BLaER1 (cell line): ENCODE measurements at regions not wholly inside any gene's neighbourhood (a gene's known extent, or its start where the extent isn't known, plus 50 kb on each side); places are given as distances from the start of the nearest gene placed in this dataset.

Source experiments
- H3K27ac ChIP-seq: shearing (Covaris generic); formaldehyde crosslinking; 2 replicates; pipeline ENCODE4 v1.8.1; 2022
- H3K27me3 ChIP-seq: shearing (Covaris generic); formaldehyde crosslinking; 2 replicates; pipeline ENCODE4 v1.8.1; 2022
- H3K36me3 ChIP-seq: shearing (Covaris generic); formaldehyde crosslinking; 2 replicates; pipeline ENCODE4 v1.8.1; 2022
- H3K4me1 ChIP-seq: shearing (Covaris generic); formaldehyde crosslinking; 2 replicates; pipeline ENCODE4 v1.8.1; 2022
- H3K4me2 ChIP-seq: shearing (Covaris generic); formaldehyde crosslinking; 2 replicates; pipeline ENCODE4 v1.8.1; 2022
- H3K4me3 ChIP-seq: shearing (Covaris generic); formaldehyde crosslinking; 2 replicates; pipeline ENCODE4 v1.8.1; 2022
- H3K9ac ChIP-seq: shearing (Covaris generic); formaldehyde crosslinking; 2 replicates; pipeline ENCODE4 v1.8.1; 2022
- H3K9me3 ChIP-seq: shearing (Covaris generic); formaldehyde crosslinking; 2 replicates; pipeline ENCODE4 v1.8.1; 2022
- H4K20me1 ChIP-seq: shearing (Covaris generic); formaldehyde crosslinking; 2 replicates; pipeline ENCODE4 v1.8.1; 2022
- Cebpa-rat ChIP-seq: shearing (Covaris generic); IDR thresholded peaks from 2 replicates; pipeline ENCODE4 v1.8.1; 2022

- Histone ChIP-seq H4K20me1 (no peaks in the 10 kb centered on the region), H3K36me3 (no peaks in the 10 kb centered on the region), H3K27ac (no peak overlapping the region), H3K4me3 (no peak overlapping the region), H3K4me1 (peaks cover 4% of the 10 kb centered on the region; the same call in 1 of the 2 replicates), H3K27me3 (no peaks in the 10 kb centered on the region), H3K4me2 (no peak overlapping the region), H3K9ac (no peak overlapping the region), H3K9me3 (no peaks in the 10 kb centered on the region)
- no peak for TF ChIP-seq Cebpa-rat
Measured at GRCh38 chr18:26685438-26686157, 137.2 kb upstream of the KCTD1 start.

- Histone ChIP-seq H3K36me3 (no peaks in the 10 kb centered on the region), H3K4me1 (peaks cover 6% of the 10 kb centered on the region; the same call in 1 of the 2 replicates), H3K27ac (no peak overlapping the region), H3K4me3 (no peak overlapping the region), H3K9me3 (peaks cover 14% of the 10 kb centered on the region; the same call in 1 of the 2 replicates), H3K9ac (no peak overlapping the region), H3K27me3 (no peaks in the 10 kb centered on the region), H4K20me1 (no peaks in the 10 kb centered on the region), H3K4me2 (no peak overlapping the region)
- no peak for TF ChIP-seq Cebpa-rat
Measured at GRCh38 chr18:26677957-26678356, 129.6 kb upstream of the KCTD1 start.

GRCh38 chr18:26667046-26667445, 118.7 kb upstream of the KCTD1 start:
- no peak for TF ChIP-seq Cebpa-rat
- Histone ChIP-seq H3K9ac (no peak overlapping the region), H3K9me3 (no peaks in the 10 kb centered on the region), H3K4me3 (no peak overlapping the region), H3K27ac (no peak overlapping the region), H3K27me3 (no peaks in the 10 kb centered on the region), H3K4me1 (no peaks in the 10 kb centered on the region), H3K36me3 (no peaks in the 10 kb centered on the region), H4K20me1 (no peaks in the 10 kb centered on the region), H3K4me2 (no peak overlapping the region)

- Histone ChIP-seq H3K9ac (no peak overlapping the region), H3K9me3 (no peaks in the 10 kb centered on the region), H3K4me2 (no peak overlapping the region), H3K4me1 (no peaks in the 10 kb centered on the region; the same call in 1 of the 2 replicates), H4K20me1 (peaks cover 7% of the 10 kb centered on the region; the same call in 1 of the 2 replicates), H3K27ac (no peak overlapping the region), H3K4me3 (no peak overlapping the region), H3K27me3 (peaks cover 30% of the 10 kb centered on the region), H3K36me3 (no peaks in the 10 kb centered on the region)
- TF ChIP-seq Cebpa-rat = no peak
Measured at GRCh38 chr18:26662996-26663395, 114.6 kb upstream of the KCTD1 start.

GRCh38 chr18:26657631-26658581, 109.6 kb upstream of the KCTD1 start:
- H3K36me3 ChIP-seq = no peaks in the 10 kb centered on the region
- peaks cover 81% of the 10 kb centered on the region for H3K27me3 ChIP-seq
- no peaks in the 10 kb centered on the region for H3K9me3 ChIP-seq
- H3K9ac ChIP-seq = no peak overlapping the region
- TF ChIP-seq Cebpa-rat = no peak
- H3K27ac ChIP-seq = no peak overlapping the region
- H3K4me1 ChIP-seq = peaks cover 9% of the 10 kb centered on the region
- H4K20me1 ChIP-seq = peaks cover 38% of the 10 kb centered on the region
- H3K4me3 ChIP-seq = peak overlapping the region; percentile 74
- peak overlapping the region; percentile 98 for H3K4me2 ChIP-seq

- no peaks in the 10 kb centered on the region for H3K36me3 ChIP-seq
- H3K4me2 ChIP-seq = peak overlapping the region; percentile 98
- H3K9ac ChIP-seq = peak overlapping the region; percentile 45; the same call in 1 of the 2 replicates
- no peak for TF ChIP-seq Cebpa-rat
- no peaks in the 10 kb centered on the region for H3K9me3 ChIP-seq
- peaks cover 9% of the 10 kb centered on the region for H3K4me1 ChIP-seq
- no peak overlapping the region for H3K27ac ChIP-seq
- peaks cover 42% of the 10 kb centered on the region for H4K20me1 ChIP-seq
- peaks cover 86% of the 10 kb centered on the region for H3K27me3 ChIP-seq
- H3K4me3 ChIP-seq = peak overlapping the region; percentile 74
Measured at GRCh38 chr18:26656944-26657536, 108.7 kb upstream of the KCTD1 start.

GRCh38 chr18:26656431-26656943, 108.1 kb upstream of the KCTD1 start:
- peak overlapping the region; percentile 74 for H3K4me3 ChIP-seq
- no peak overlapping the region for H3K27ac ChIP-seq
- H3K36me3 ChIP-seq = no peaks in the 10 kb centered on the region
- H3K27me3 ChIP-seq = peaks cover 86% of the 10 kb centered on the region
- H3K9me3 ChIP-seq = no peaks in the 10 kb centered on the region
- peak overlapping the region; percentile 98 for H3K4me2 ChIP-seq
- H3K4me1 ChIP-seq = peaks cover 9% of the 10 kb centered on the region
- H3K9ac ChIP-seq = 0 out of 2 replicates have a peak overlapping the region, but pooled peaks have one; percentile 45
- TF ChIP-seq Cebpa-rat = no peak
- H4K20me1 ChIP-seq = peaks cover 42% of the 10 kb centered on the region

GRCh38 chr18:26655525-26656430, 107.4 kb upstream of the KCTD1 start:
- Histone ChIP-seq H3K9ac (no peak overlapping the region), H3K4me1 (peaks cover 9% of the 10 kb centered on the region), H4K20me1 (peaks cover 42% of the 10 kb centered on the region), H3K9me3 (no peaks in the 10 kb centered on the region), H3K27me3 (peaks cover 84% of the 10 kb centered on the region), H3K27ac (no peak overlapping the region), H3K36me3 (no peaks in the 10 kb centered on the region), H3K4me3 (peak overlapping the region; percentile 74), H3K4me2 (peak overlapping the region; percentile 98)
- TF ChIP-seq Cebpa-rat = no peak
